Heart left ventricle (tissue), 13 donors: ENCODE measurements at regions not wholly inside any gene's neighbourhood (a gene's known extent, or its start where the extent isn't known, plus 50 kb on each side); places are given as distances from the start of the nearest gene placed in this dataset.

Source experiments
- CTCF ChIP-seq, 12 donors: fragments of 200-600 bp; sonication (generic) in 4 of 12; IDR thresholded peaks; one replicate each; pipeline versions ENCODE4 v1.5.0 to v1.8.0; 2018 to 2022; ENCODE audit warnings: antibody characterized with exemption in 12 of 12, mild to moderate bottlenecking in 5 of 12
- POLR2A ChIP-seq, 2 donors: fragments of 450-650 bp; IDR thresholded peaks; one replicate each; pipeline ENCODE4 v1.6.1; 2017; ENCODE audit warnings: antibody characterized with exemption in 2 of 2, mild to moderate bottlenecking in 2 of 2, moderate library complexity in 2 of 2
- donor health status: ischemic (EF 13 %, LVEDD 7.1; RV severe dilation, severe dysfunction).
- donor health status: DM: no; HTN: yes; CAD: no.
- donor health status: DM: no; HTN: no; CAD: no.
- donor health status: ischemic (EF 25% LVEDD 6.9; RV normal size, moderate dysfunction).
- donor health status: ischemic (EF 25% LVEDD 5.7; RV mildly dilated, moderate dysfunction).
- donor health status: ischemic (EF 35%, LVEDD 5.7; RV mildly dilated, moderate dysfunction).
- donor health status: nonischemic (EF 11% LVEDD 7.7; RV severe dilation, severe dysfunction).
- donor health status: DM: yes; HTN: yes; CAD: no.
- donor health status: PGD.
- donor health status: ischemic (EF 29% LVEDD 5.4; RV normal size, mild dysfunction).
- donor health status: nonischemic (EF 23%, LVEDD 6.1; RV moderate dilation, normal function).

GRCh38 chr5:1959231-1959630 lies 76.5 kb upstream of the IRX4 start:
- TF ChIP-seq POLR2A (IDR thresholded peaks at IDR 0.05), result no peak
- TF ChIP-seq CTCF (IDR thresholded peaks at IDR 0.05), result no peak
